Colonic mucosa (tissue), 4 donors: ENCODE measurements at regions not wholly inside any gene's neighbourhood (a gene's known extent, or its start where the extent isn't known, plus 50 kb on each side); places are given as distances from the start of the nearest gene placed in this dataset.

Experiments used
- DNase-seq: peaks from one replicate; pipeline ENCODE4 v3.0.0-alpha.2; 2020
- H3K27ac ChIP-seq: fragments of 200-600 bp; one replicate; pipeline ENCODE4 v1.8.0; 2021
- H3K27me3 ChIP-seq: fragments of 200-600 bp; one replicate; pipeline ENCODE4 v1.8.0; 2021
- H3K36me3 ChIP-seq: fragments of 200-600 bp; one replicate; pipeline ENCODE4 v1.8.0; 2021
- H3K4me1 ChIP-seq: fragments of 200-600 bp; one replicate; pipeline ENCODE4 v1.8.0; 2021; ENCODE audit warnings: mild to moderate bottlenecking
- H3K4me3 ChIP-seq: fragments of 200-600 bp; one replicate; pipeline ENCODE4 v1.8.0; 2021
- H3K9ac ChIP-seq, 2 donors: one replicate each; pipeline ENCODE4 v1.7.0; 2013; ENCODE audit warnings: control low read depth in 2 of 2, low read depth in 2 of 2, low read length in 2 of 2
- H3K9me3 ChIP-seq: fragments of 200-600 bp; one replicate; pipeline ENCODE4 v1.8.0; 2021
- CTCF ChIP-seq: fragments of 200-600 bp; IDR thresholded peaks from one replicate; pipeline ENCODE4 v1.8.0; 2022; ENCODE audit warnings: antibody characterized with exemption, mild to moderate bottlenecking
- intact Hi-C: fragments of 100-400 bp; cut with DNase I; formaldehyde crosslinking; loops from one replicate; pipeline ENCODE4 v1.14.1; 2022
- donor health status: healthy.
- donor health status: DM: no; HTN: no; CAD: no.
- donor health status: DM: no; HTN: no; CAD: no.

- Histone ChIP-seq H3K27me3 (no peaks in the 10 kb centered on the region), H3K9me3 (no peaks in the 10 kb centered on the region), H3K36me3 (no peaks in the 10 kb centered on the region), H3K4me1 (no peaks in the 10 kb centered on the region), H3K4me3 (no peak overlapping the region), H3K9ac (no peak overlapping the region), H3K27ac (no peak overlapping the region)
- no peak for DNase-seq
- no peak for TF ChIP-seq CTCF
- intact Hi-C loops, result no loop called here
Measured at GRCh38 chr16:65222049-65222448, 100.2 kb upstream of the CDH11 start.

GRCh38 chr16:65219786-65220185 is 97.9 kb upstream of the CDH11 start:
- TF ChIP-seq CTCF, result no peak
- Histone ChIP-seq H3K4me1 (no peaks in the 10 kb centered on the region), H3K27me3 (no peaks in the 10 kb centered on the region), H3K9ac (no peak overlapping the region), H3K27ac (no peak overlapping the region), H3K4me3 (no peak overlapping the region), H3K9me3 (no peaks in the 10 kb centered on the region), H3K36me3 (no peaks in the 10 kb centered on the region)
- no peak for DNase-seq
- intact Hi-C loops, result no loop called here

GRCh38 chr16:65218348-65218747 is 96.5 kb upstream of the CDH11 start:
- Histone ChIP-seq H3K9me3 (no peaks in the 10 kb centered on the region), H3K4me1 (no peaks in the 10 kb centered on the region), H3K27ac (no peak overlapping the region), H3K27me3 (no peaks in the 10 kb centered on the region), H3K9ac (no peak overlapping the region), H3K4me3 (no peak overlapping the region), H3K36me3 (no peaks in the 10 kb centered on the region)
- intact Hi-C loops, result no loop called here
- no peak for DNase-seq
- TF ChIP-seq CTCF, result no peak

GRCh38 chr16:65213866-65214595 is 92.2 kb upstream of the CDH11 start:
- Histone ChIP-seq H3K4me1 (no peaks in the 10 kb centered on the region), H3K27ac (no peak overlapping the region), H3K9me3 (no peaks in the 10 kb centered on the region), H3K4me3 (no peak overlapping the region), H3K36me3 (no peaks in the 10 kb centered on the region), H3K9ac (no peak overlapping the region), H3K27me3 (no peaks in the 10 kb centered on the region)
- DNase-seq, result no peak
- intact Hi-C loops, result no loop called here
- TF ChIP-seq CTCF, result no peak

- no peak for DNase-seq
- no peak overlapping the region for H3K4me3 ChIP-seq
- no peaks in the 10 kb centered on the region for H3K4me1 ChIP-seq
- H3K27me3 ChIP-seq, result no peaks in the 10 kb centered on the region
- H3K9me3 ChIP-seq, result no peaks in the 10 kb centered on the region
- H3K36me3 ChIP-seq, result no peaks in the 10 kb centered on the region
- H3K27ac ChIP-seq, result no peak overlapping the region
- no peak overlapping the region for H3K9ac ChIP-seq
- TF ChIP-seq CTCF, result no peak
- intact Hi-C loops, result no loop called here
Measured at GRCh38 chr16:65212791-65213190, 90.9 kb upstream of the CDH11 start.
